SU-DHL-6 (cell line): ENCODE measurements at regions not wholly inside any gene's neighbourhood (a gene's known extent, or its start where the extent isn't known, plus 50 kb on each side); places are given as distances from the start of the nearest gene placed in this dataset.

Experiments
- H2AFZ ChIP-seq: fragments of 200-600 bp; sonication (generic); 2 replicates; pipeline ENCODE4 v1.6.1; 2014; ENCODE audit warnings: low read depth, mild to moderate bottlenecking, moderate library complexity, mixed read lengths, antibody characterized with exemption, low read length; ENCODE audit not compliant: severe bottlenecking
- H3F3A ChIP-seq: fragments of 200-600 bp; shearing (Covaris generic); 2 replicates; pipeline ENCODE4 v1.6.0; 2016; ENCODE audit warnings: antibody characterized with exemption, mild to moderate bottlenecking; ENCODE audit not compliant: insufficient read depth
- H3K27ac ChIP-seq: fragments of 200-600 bp; sonication (generic); 2 replicates; pipeline ENCODE4 v1.5.1; 2016; ENCODE audit warnings: low read depth, mild to moderate bottlenecking, low read length, moderate library complexity, mixed read lengths
- H3K27me3 ChIP-seq: fragments of 200-600 bp; sonication (generic), shearing (Covaris generic); 2 replicates; pipeline ENCODE4 v1.6.0; 2014; ENCODE audit warnings: mild to moderate bottlenecking, low read length
- H3K36me3 ChIP-seq: fragments of 200-600 bp; sonication (generic); 2 replicates; pipeline ENCODE4 v1.6.1; 2014; ENCODE audit warnings: mild to moderate bottlenecking, low read length, mixed read lengths
- H3K4me2 ChIP-seq: fragments of 300-600, 200-600 bp; shearing (Covaris generic), sonication (generic); 2 replicates; pipeline ENCODE4 v1.6.0; 2014; ENCODE audit warnings: low read length, low read depth, mild to moderate bottlenecking; ENCODE audit not compliant: poor library complexity, severe bottlenecking
- H3K4me3 ChIP-seq: fragments of 200-600 bp; sonication (generic); 2 replicates; pipeline ENCODE4 v1.5.1; 2014; ENCODE audit warnings: antibody characterized with exemption, low read length, mild to moderate bottlenecking, mixed read lengths; ENCODE audit not compliant: insufficient read depth, poor library complexity, severe bottlenecking
- H3K79me2 ChIP-seq: fragments of 200-600 bp; sonication (generic); 2 replicates; pipeline ENCODE4 v1.6.1; 2014; ENCODE audit warnings: mild to moderate bottlenecking, low read length, moderate library complexity; ENCODE audit not compliant: insufficient read depth
- H3K9ac ChIP-seq: fragments of 200-600 bp; sonication (generic); 2 replicates; pipeline ENCODE4 v1.7.0; 2014; ENCODE audit warnings: mild to moderate bottlenecking, low read length
- H3K9me2 ChIP-seq: fragments of 200-600 bp; sonication (generic); replicated peaks from 2 replicates; pipeline ENCODE4 v1.6.1; 2014; ENCODE audit warnings: low read length; ENCODE audit not compliant: insufficient read depth
- H3K9me3 ChIP-seq: fragments of 200-600 bp; sonication (generic); 2 replicates; pipeline ENCODE4 v1.6.1; 2014; ENCODE audit warnings: low read length, mixed read lengths; ENCODE audit not compliant: insufficient read depth
- H4K20me1 ChIP-seq: fragments of 200-600 bp; sonication (generic); 2 replicates; pipeline ENCODE4 v1.6.1; 2014; ENCODE audit warnings: low read depth, mild to moderate bottlenecking, antibody characterized with exemption, low read length, moderate library complexity, mixed read lengths
- EZH2phosphoT487 ChIP-seq: fragments of 200-600 bp; sonication (generic), shearing (Covaris generic); conservative IDR thresholded peaks from 2 replicates; pipeline ENCODE4 v1.6.1; 2018; ENCODE audit warnings: mild to moderate bottlenecking, antibody characterized with exemption, low read length, moderate library complexity, mixed read lengths
- TF ChIP-seq, protein P1 (sequence below): fragments of 200-600 bp; sonication (generic); IDR thresholded peaks from one replicate; pipeline ENCODE4 v1.5.1; 2017; ENCODE audit warnings: antibody characterized with exemption, mild to moderate bottlenecking, low read length, moderate library complexity; ENCODE audit not compliant: insufficient read depth, poor library complexity, severe bottlenecking

DNA sequence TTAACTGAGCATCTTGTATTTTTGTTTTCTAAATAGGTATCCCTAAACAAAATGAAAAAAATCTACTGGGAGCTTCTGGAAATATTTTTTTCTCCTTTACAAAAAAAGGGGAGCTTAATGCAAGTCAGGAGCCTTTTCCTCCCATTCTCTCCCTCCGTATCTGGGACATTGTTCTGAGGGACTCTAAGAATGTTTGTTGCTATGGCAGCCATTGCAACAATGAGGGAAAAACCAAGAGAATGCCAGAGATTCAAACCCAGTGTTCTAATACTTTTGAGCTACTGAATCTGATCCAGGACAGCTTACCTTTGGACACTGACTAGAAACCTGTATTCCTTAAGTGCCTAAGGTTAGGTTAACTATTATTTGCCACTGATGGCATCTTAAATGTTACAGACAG lies 485.7 kb upstream of the HS3ST1 start:
- Histone ChIP-seq H3K9me2 (no peaks in the 10 kb centered on the region), H3F3A (no peaks in the 10 kb centered on the region), H2AFZ (no peak overlapping the region), H3K4me2 (no peak overlapping the region), H3K27me3 (no peaks in the 10 kb centered on the region), H3K27ac (no peak overlapping the region), H3K9me3 (no peaks in the 10 kb centered on the region), H3K4me3 (no peak overlapping the region), H3K9ac (no peak overlapping the region), H4K20me1 (no peaks in the 10 kb centered on the region), H3K79me2 (no peaks in the 10 kb centered on the region), H3K36me3 (no peaks in the 10 kb centered on the region)
- TF ChIP-seq, protein P1, sequence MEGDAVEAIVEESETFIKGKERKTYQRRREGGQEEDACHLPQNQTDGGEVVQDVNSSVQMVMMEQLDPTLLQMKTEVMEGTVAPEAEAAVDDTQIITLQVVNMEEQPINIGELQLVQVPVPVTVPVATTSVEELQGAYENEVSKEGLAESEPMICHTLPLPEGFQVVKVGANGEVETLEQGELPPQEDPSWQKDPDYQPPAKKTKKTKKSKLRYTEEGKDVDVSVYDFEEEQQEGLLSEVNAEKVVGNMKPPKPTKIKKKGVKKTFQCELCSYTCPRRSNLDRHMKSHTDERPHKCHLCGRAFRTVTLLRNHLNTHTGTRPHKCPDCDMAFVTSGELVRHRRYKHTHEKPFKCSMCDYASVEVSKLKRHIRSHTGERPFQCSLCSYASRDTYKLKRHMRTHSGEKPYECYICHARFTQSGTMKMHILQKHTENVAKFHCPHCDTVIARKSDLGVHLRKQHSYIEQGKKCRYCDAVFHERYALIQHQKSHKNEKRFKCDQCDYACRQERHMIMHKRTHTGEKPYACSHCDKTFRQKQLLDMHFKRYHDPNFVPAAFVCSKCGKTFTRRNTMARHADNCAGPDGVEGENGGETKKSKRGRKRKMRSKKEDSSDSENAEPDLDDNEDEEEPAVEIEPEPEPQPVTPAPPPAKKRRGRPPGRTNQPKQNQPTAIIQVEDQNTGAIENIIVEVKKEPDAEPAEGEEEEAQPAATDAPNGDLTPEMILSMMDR = no peak
- no peak for TF ChIP-seq EZH2phosphoT487

DNA sequence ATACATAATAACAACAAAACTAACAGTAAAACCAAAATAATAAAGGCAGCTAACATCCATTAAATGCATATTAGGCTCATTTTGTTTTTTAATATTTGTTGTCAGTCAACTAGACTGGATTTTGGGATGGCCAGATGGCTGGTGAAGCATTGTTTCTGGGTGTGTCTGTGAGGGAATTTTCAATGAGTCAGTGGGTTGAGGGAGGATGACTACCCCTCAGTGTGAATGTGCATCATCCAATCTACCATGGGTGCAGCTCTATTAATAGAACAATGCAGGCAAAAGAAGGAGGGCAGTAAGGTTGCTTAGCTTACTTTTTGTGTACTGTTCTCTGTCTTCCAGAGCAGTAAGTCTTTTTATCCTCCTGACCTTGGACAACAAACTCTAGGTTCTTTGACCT lies 484.2 kb upstream of the HS3ST1 start:
- Histone ChIP-seq H3K27ac (no peak overlapping the region), H2AFZ (no peak overlapping the region), H3K27me3 (no peaks in the 10 kb centered on the region), H3K36me3 (no peaks in the 10 kb centered on the region), H4K20me1 (no peaks in the 10 kb centered on the region), H3F3A (no peaks in the 10 kb centered on the region), H3K9ac (no peak overlapping the region), H3K4me3 (no peak overlapping the region), H3K9me3 (no peaks in the 10 kb centered on the region), H3K9me2 (no peaks in the 10 kb centered on the region), H3K79me2 (no peaks in the 10 kb centered on the region), H3K4me2 (no peak overlapping the region)
- TF ChIP-seq, protein P1 = no peak
- TF ChIP-seq EZH2phosphoT487 = no peak

DNA sequence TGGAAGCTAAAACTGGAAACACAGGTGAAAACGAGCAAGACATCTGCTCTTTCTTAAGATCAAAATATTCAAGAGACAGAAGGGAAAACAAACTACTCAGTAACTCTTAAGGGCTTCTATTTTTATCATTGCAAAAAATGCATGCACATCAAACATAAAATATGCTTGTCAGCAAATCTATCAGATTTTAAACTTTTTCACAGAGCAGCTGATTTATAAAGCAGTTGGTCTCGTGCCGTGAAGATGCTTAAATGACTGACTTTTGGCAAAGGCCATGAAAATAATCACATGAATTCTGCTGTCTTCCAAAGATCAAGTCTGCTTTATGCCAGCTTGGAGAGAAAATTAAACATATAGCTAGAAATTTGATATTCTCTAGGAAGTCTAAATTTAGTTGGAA lies 482.1 kb upstream of the HS3ST1 start:
- no peak overlapping the region for H3K27ac ChIP-seq
- H2AFZ ChIP-seq = no peak overlapping the region
- H3K9me2 ChIP-seq = no peaks in the 10 kb centered on the region
- H3K36me3 ChIP-seq = no peaks in the 10 kb centered on the region
- H3K79me2 ChIP-seq = no peaks in the 10 kb centered on the region
- no peaks in the 10 kb centered on the region for H4K20me1 ChIP-seq
- H3K4me2 ChIP-seq = no peak overlapping the region
- no peaks in the 10 kb centered on the region for H3F3A ChIP-seq
- no peak overlapping the region for H3K4me3 ChIP-seq
- TF ChIP-seq, protein P1 = no peak
- TF ChIP-seq EZH2phosphoT487 = no peak
- no peaks in the 10 kb centered on the region for H3K9me3 ChIP-seq
- no peaks in the 10 kb centered on the region for H3K27me3 ChIP-seq
- H3K9ac ChIP-seq = no peak overlapping the region
